ENCODE measurements at regions not wholly inside any gene's neighbourhood (a gene's known extent, or its start where the extent isn't known, plus 50 kb on each side); places are given as distances from the start of the nearest gene placed in this dataset.

- no peak for DNase-seq (ENCODE audit: low read depth in 6 of 9, low spot score in 9 of 9)
- H3K36me3 ChIP-seq (ENCODE audit: control insufficient read depth in 2 of 2, insufficient read depth in 2 of 2, low read length in 1 of 2), result no peaks in the 10 kb centered on the region
- H3K27me3 ChIP-seq (ENCODE audit: control insufficient read depth in 2 of 2, insufficient read depth in 1 of 2, low read length in 1 of 2), result no peaks in the 10 kb centered on the region
- no peaks in the 10 kb centered on the region for H3K9me3 ChIP-seq (ENCODE audit: control insufficient read depth in 2 of 2, insufficient read depth in 1 of 2, low read length in 1 of 2)
- no peak overlapping the region for H3K4me3 ChIP-seq (ENCODE audit: low read length in 2 of 2)
- H3K4me1 ChIP-seq (ENCODE audit: control insufficient read depth in 2 of 2, insufficient read depth in 2 of 2, low read length in 2 of 2), result peaks cover 5 to 6% of the 10 kb centered on the region in 2 donors
- WGBS, result 92% methylated on average over 1 of the region's 1 CpG
- H3K27ac ChIP-seq (ENCODE audit: low read depth in 1 of 2, low read length in 1 of 2), result no peak overlapping the region
Observed at GRCh38 chr7:106773228-106773627, 91.9 kb upstream of the PIK3CG start.

- DNase-seq (ENCODE audit: low read depth in 6 of 9, low spot score in 9 of 9), result no peak
- H3K4me3 ChIP-seq (ENCODE audit: low read length in 2 of 2), result no peak overlapping the region
- no peak overlapping the region for H3K27ac ChIP-seq (ENCODE audit: low read depth in 1 of 2, low read length in 1 of 2)
- no peaks in the 10 kb centered on the region for H3K27me3 ChIP-seq (ENCODE audit: control insufficient read depth in 2 of 2, insufficient read depth in 1 of 2, low read length in 1 of 2)
- H3K36me3 ChIP-seq (ENCODE audit: control insufficient read depth in 2 of 2, insufficient read depth in 2 of 2, low read length in 1 of 2), result no peaks in the 10 kb centered on the region
- H3K4me1 ChIP-seq (ENCODE audit: control insufficient read depth in 2 of 2, insufficient read depth in 2 of 2, low read length in 2 of 2), result peaks cover under 1 to 1% of the 10 kb centered on the region in 2 donors
- WGBS, result 99% methylated on average over 2 of the region's 2 CpGs
- H3K9me3 ChIP-seq (ENCODE audit: control insufficient read depth in 2 of 2, insufficient read depth in 1 of 2, low read length in 1 of 2), result no peaks in the 10 kb centered on the region
Observed at GRCh38 chr7:106773721-106774120, 91.4 kb upstream of the PIK3CG start.

- no peak for DNase-seq (ENCODE audit: low read depth in 6 of 9, low spot score in 9 of 9)
- no peaks in the 10 kb centered on the region for H3K4me1 ChIP-seq (ENCODE audit: control insufficient read depth in 2 of 2, insufficient read depth in 2 of 2, low read length in 2 of 2)
- no peak overlapping the region for H3K27ac ChIP-seq (ENCODE audit: low read depth in 1 of 2, low read length in 1 of 2)
- H3K27me3 ChIP-seq (ENCODE audit: control insufficient read depth in 2 of 2, insufficient read depth in 1 of 2, low read length in 1 of 2), result no peaks in the 10 kb centered on the region
- over 99% methylated on average over 4 of the region's 4 CpGs for WGBS
- H3K4me3 ChIP-seq (ENCODE audit: low read length in 2 of 2), result no peak overlapping the region
- H3K9me3 ChIP-seq (ENCODE audit: control insufficient read depth in 2 of 2, insufficient read depth in 1 of 2, low read length in 1 of 2), result no peaks in the 10 kb centered on the region
- H3K36me3 ChIP-seq (ENCODE audit: control insufficient read depth in 2 of 2, insufficient read depth in 2 of 2, low read length in 1 of 2), result no peaks in the 10 kb centered on the region
Observed at GRCh38 chr7:106774213-106774767, 90.8 kb upstream of the PIK3CG start.

GRCh38 chr7:106774768-106775551, 90.1 kb upstream of the PIK3CG start:
- Histone ChIP-seq H3K4me3 (ENCODE audit: low read length in 2 of 2) (no peak overlapping the region), H3K36me3 (ENCODE audit: control insufficient read depth in 2 of 2, insufficient read depth in 2 of 2, low read length in 1 of 2) (no peaks in the 10 kb centered on the region), H3K9me3 (ENCODE audit: control insufficient read depth in 2 of 2, insufficient read depth in 1 of 2, low read length in 1 of 2) (no peaks in the 10 kb centered on the region), H3K27ac (ENCODE audit: low read depth in 1 of 2, low read length in 1 of 2) (no peak overlapping the region), H3K4me1 (ENCODE audit: control insufficient read depth in 2 of 2, insufficient read depth in 2 of 2, low read length in 2 of 2) (no peaks in the 10 kb centered on the region), H3K27me3 (ENCODE audit: control insufficient read depth in 2 of 2, insufficient read depth in 1 of 2, low read length in 1 of 2) (no peaks in the 10 kb centered on the region)
- DNase-seq (ENCODE audit: low read depth in 6 of 9, low spot score in 9 of 9), result no peak
- WGBS, result 94% methylated on average over 12 of the region's 12 CpGs

GRCh38 chr7:106775552-106775936, 89.5 kb upstream of the PIK3CG start:
- no peak overlapping the region for H3K27ac ChIP-seq (ENCODE audit: low read depth in 1 of 2, low read length in 1 of 2)

GRCh38 chr7:106775975-106776607, 89.0 kb upstream of the PIK3CG start:
- H3K4me3 ChIP-seq (ENCODE audit: low read length in 2 of 2), result no peak overlapping the region
- DNase-seq (ENCODE audit: low read depth in 6 of 9, low spot score in 9 of 9), result no peak
- no peak overlapping the region for H3K27ac ChIP-seq (ENCODE audit: low read depth in 1 of 2, low read length in 1 of 2)
- WGBS, result 96% methylated on average over 3 of the region's 3 CpGs
- no peaks in the 10 kb centered on the region for H3K36me3 ChIP-seq (ENCODE audit: control insufficient read depth in 2 of 2, insufficient read depth in 2 of 2, low read length in 1 of 2)
- no peaks in the 10 kb centered on the region for H3K4me1 ChIP-seq (ENCODE audit: control insufficient read depth in 2 of 2, insufficient read depth in 2 of 2, low read length in 2 of 2)
- H3K9me3 ChIP-seq (ENCODE audit: control insufficient read depth in 2 of 2, insufficient read depth in 1 of 2, low read length in 1 of 2), result no peaks in the 10 kb centered on the region
- no peaks in the 10 kb centered on the region for H3K27me3 ChIP-seq (ENCODE audit: control insufficient read depth in 2 of 2, insufficient read depth in 1 of 2, low read length in 1 of 2)

More at GRCh38 chr7:106775552-106775936, 89.5 kb upstream of the PIK3CG start:
- H3K4me1 ChIP-seq (ENCODE audit: control insufficient read depth in 2 of 2, insufficient read depth in 2 of 2, low read length in 2 of 2), result no peaks in the 10 kb centered on the region
- H3K36me3 ChIP-seq (ENCODE audit: control insufficient read depth in 2 of 2, insufficient read depth in 2 of 2, low read length in 1 of 2), result no peaks in the 10 kb centered on the region
- no peak overlapping the region for H3K4me3 ChIP-seq (ENCODE audit: low read length in 2 of 2)
- no peaks in the 10 kb centered on the region for H3K9me3 ChIP-seq (ENCODE audit: control insufficient read depth in 2 of 2, insufficient read depth in 1 of 2, low read length in 1 of 2)
- no peak for DNase-seq (ENCODE audit: low read depth in 6 of 9, low spot score in 9 of 9)
- H3K27me3 ChIP-seq (ENCODE audit: control insufficient read depth in 2 of 2, insufficient read depth in 1 of 2, low read length in 1 of 2), result no peaks in the 10 kb centered on the region
- WGBS, result 98% methylated on average over 4 of the region's 4 CpGs

GRCh38 chr7:106776618-106777347, 88.3 kb upstream of the PIK3CG start:
- Histone ChIP-seq H3K27me3 (ENCODE audit: control insufficient read depth in 2 of 2, insufficient read depth in 1 of 2, low read length in 1 of 2) (no peaks in the 10 kb centered on the region), H3K27ac (ENCODE audit: low read depth in 1 of 2, low read length in 1 of 2) (no peak overlapping the region), H3K9me3 (ENCODE audit: control insufficient read depth in 2 of 2, insufficient read depth in 1 of 2, low read length in 1 of 2) (no peaks in the 10 kb centered on the region), H3K36me3 (ENCODE audit: control insufficient read depth in 2 of 2, insufficient read depth in 2 of 2, low read length in 1 of 2) (no peaks in the 10 kb centered on the region), H3K4me1 (ENCODE audit: control insufficient read depth in 2 of 2, insufficient read depth in 2 of 2, low read length in 2 of 2) (no peaks in the 10 kb centered on the region), H3K4me3 (ENCODE audit: low read length in 2 of 2) (no peak overlapping the region)
- DNase-seq (ENCODE audit: low read depth in 6 of 9, low spot score in 9 of 9), result no peak
- 99% methylated on average over 4 of the region's 4 CpGs for WGBS

- no peaks in the 10 kb centered on the region for H3K4me1 ChIP-seq (ENCODE audit: control insufficient read depth in 2 of 2, insufficient read depth in 2 of 2, low read length in 2 of 2)
- 72% methylated on average over 7 of the region's 7 CpGs for WGBS
- DNase-seq (ENCODE audit: low read depth in 6 of 9, low spot score in 9 of 9), result no peak
Observed at GRCh38 chr7:106777674-106778299, 87.3 kb upstream of the PIK3CG start.

More at GRCh38 chr7:106777674-106778299, 87.3 kb upstream of the PIK3CG start:
- H3K27ac ChIP-seq (ENCODE audit: low read depth in 1 of 2, low read length in 1 of 2), result no peak overlapping the region
- no peaks in the 10 kb centered on the region for H3K36me3 ChIP-seq (ENCODE audit: control insufficient read depth in 2 of 2, insufficient read depth in 2 of 2, low read length in 1 of 2)
- no peaks in the 10 kb centered on the region for H3K27me3 ChIP-seq (ENCODE audit: control insufficient read depth in 2 of 2, insufficient read depth in 1 of 2, low read length in 1 of 2)
- H3K4me3 ChIP-seq (ENCODE audit: low read length in 2 of 2), result no peak overlapping the region
- no peaks in the 10 kb centered on the region for H3K9me3 ChIP-seq (ENCODE audit: control insufficient read depth in 2 of 2, insufficient read depth in 1 of 2, low read length in 1 of 2)
